Urinary bladder (tissue), 3 donors: ENCODE measurements at regions not wholly inside any gene's neighbourhood (a gene's known extent, or its start where the extent isn't known, plus 50 kb on each side); places are given as distances from the start of the nearest gene placed in this dataset.
"Not testable (repeated sequence)": the region's sequence is repeated elsewhere in the genome, so short reads cannot be mapped to it uniquely, and the experiment has no call there.

Source experiments
- DNase-seq: peaks from one replicate; pipeline ENCODE4 v3.0.0-alpha.2; 2015; ENCODE audit errors: extremely low spot score
- H3K27ac ChIP-seq: one replicate; pipeline ENCODE4 v1.5.1; 2013; ENCODE audit warnings: low read depth, mild to moderate bottlenecking, moderate library complexity
- H3K36me3 ChIP-seq: one replicate; pipeline ENCODE4 v1.6.1; 2013; ENCODE audit warnings: mild to moderate bottlenecking, moderate library complexity; ENCODE audit not compliant: insufficient read depth
- H3K4me1 ChIP-seq: one replicate; pipeline ENCODE4 v1.6.1; 2013; ENCODE audit warnings: mild to moderate bottlenecking, moderate library complexity; ENCODE audit not compliant: insufficient read depth
- H3K4me3 ChIP-seq: one replicate; pipeline ENCODE4 v1.5.1; 2013; ENCODE audit warnings: low read depth, low read length
- WGBS: extraction: QIAGEN DNeasy Blood & Tissue Kit; methylation state at CpG from one replicate; pipeline ENCODE4 v1.1.7; 2013; 5-methylcytosine and 5-hydroxymethylcytosine counted together
- donor health status: healthy with polysubstance abuse.
- donor health status: healthy.

GRCh38 chr2:124996406-124996805, 971.3 kb downstream of the CNTNAP5 start:
- no peak overlapping the region for H3K27ac ChIP-seq
- H3K4me3 ChIP-seq, result no peak overlapping the region
- DNase-seq, result no peak
- H3K36me3 ChIP-seq, result no peaks in the 10 kb centered on the region
- H3K4me1 ChIP-seq, result no peaks in the 10 kb centered on the region

DNA sequence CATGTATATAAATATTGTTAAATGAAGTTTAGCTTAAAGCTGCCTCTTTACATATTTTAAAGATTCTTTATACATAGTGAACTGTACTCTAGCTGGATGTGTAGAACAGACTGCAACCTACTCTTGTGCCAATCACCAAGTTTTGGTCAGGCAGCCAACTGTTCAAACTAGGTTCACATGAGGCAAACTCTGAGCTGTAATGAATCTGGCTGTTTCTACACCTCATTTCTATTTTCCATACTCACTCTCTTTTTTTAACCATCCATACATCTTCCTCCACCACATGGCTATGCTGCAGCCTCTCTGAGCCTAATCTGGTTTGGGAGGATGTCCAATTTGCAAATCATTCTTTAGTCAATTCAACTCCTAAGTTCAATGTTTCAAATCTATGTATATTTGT, 974.8 kb downstream of the CNTNAP5 start:
- no peaks in the 10 kb centered on the region for H3K36me3 ChIP-seq
- no peak overlapping the region for H3K27ac ChIP-seq
- DNase-seq, result no peak
- no peak overlapping the region for H3K4me3 ChIP-seq
- no peaks in the 10 kb centered on the region for H3K4me1 ChIP-seq

- H3K4me3 ChIP-seq, result no peak overlapping the region
- no peak for DNase-seq
- 88% methylated on average over 7 of the region's 7 CpGs for WGBS
These were observed 979.2 kb downstream of the CNTNAP5 start for GRCh38 chr2:125004106-125004800.

DNA sequence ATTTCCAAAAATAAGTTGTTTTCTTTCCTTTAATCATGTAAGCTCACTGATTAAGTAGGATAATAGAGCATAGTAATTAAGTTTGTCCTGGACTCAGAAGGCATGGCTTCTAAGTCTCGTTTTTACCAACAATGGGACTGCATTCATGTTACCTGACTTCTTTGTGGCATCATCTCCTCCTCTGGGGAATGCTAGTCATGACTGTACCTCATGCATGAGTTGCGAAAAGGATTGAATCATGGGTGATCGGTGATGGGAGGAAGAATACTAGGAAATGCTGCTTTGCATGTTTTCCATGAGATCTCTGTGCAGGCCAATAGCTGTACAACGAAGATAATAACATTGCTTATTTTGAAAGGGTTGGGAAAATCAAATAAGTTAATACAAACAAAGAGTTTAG, 981.6 kb downstream of the CNTNAP5 start:
- Histone ChIP-seq H3K27ac (no peak overlapping the region), H3K36me3 (no peaks in the 10 kb centered on the region), H3K4me1 (no peaks in the 10 kb centered on the region), H3K4me3 (no peak overlapping the region)
- DNase-seq, result no peak
- WGBS, result 84% methylated on average over 4 of the region's 4 CpGs

More at GRCh38 chr2:125004106-125004800, 979.2 kb downstream of the CNTNAP5 start:
- Histone ChIP-seq H3K27ac (no peak overlapping the region), H3K4me1 (no peaks in the 10 kb centered on the region), H3K36me3 (no peaks in the 10 kb centered on the region)

- whole genome bisulfite sequencing, result 80% methylated on average over 4 of the region's 4 CpGs
- H3K36me3 ChIP-seq, DNase-seq, H3K4me1 ChIP-seq, H3K27ac ChIP-seq, H3K4me3 ChIP-seq: not testable (repeated sequence)
These were observed 1003.6 kb downstream of the CNTNAP5 start for GRCh38 chr2:125028721-125029120.

DNA sequence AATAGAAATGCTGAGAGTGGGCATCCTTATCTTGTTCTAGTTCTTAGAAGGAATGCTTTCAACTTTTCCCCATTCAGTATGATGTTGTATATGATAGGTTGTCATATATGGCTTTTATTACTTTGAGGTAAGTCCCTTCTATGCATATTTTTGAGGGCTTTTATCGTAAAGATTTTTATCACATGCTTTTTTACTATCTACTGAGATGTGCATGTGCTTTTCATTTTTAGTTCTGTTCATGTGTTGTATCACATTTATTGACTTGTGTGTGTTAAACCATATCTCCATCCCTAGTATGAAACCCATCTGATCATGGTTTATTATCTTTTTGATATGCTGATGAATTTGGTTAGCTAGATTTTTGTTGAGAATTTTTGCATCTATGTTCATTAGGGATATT, 1008.8 kb downstream of the CNTNAP5 start:
- no peaks in the 10 kb centered on the region for H3K36me3 ChIP-seq
- H3K27ac ChIP-seq, result no peak overlapping the region
- no peaks in the 10 kb centered on the region for H3K4me1 ChIP-seq
- 80% methylated on average over 1 of the region's 1 CpG for WGBS
- no peak overlapping the region for H3K4me3 ChIP-seq
- DNase-seq, result no peak

GRCh38 chr2:125037135-125037653, 1012.1 kb downstream of the CNTNAP5 start:
- WGBS, result 94% methylated on average over 22 of the region's 22 CpGs

DNA sequence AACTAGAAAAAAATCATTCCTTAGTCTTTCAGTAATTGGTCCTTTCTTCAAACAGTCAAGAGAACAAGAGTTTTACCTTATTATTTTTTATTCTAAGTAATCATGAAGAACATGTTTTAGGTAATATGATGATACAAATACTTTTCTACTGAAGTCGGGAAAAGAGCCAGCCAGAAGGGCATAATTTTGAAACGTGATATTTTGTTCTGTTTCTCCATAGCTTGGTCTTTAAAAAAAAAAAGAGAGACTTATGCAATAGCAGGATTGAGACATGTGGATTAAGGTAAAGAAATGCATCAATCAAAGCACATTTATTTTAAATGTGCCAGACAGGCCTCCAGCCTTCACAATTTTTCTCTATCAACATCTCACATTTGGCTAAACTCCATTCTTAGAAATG, 1016.8 kb downstream of the CNTNAP5 start:
- H3K27ac ChIP-seq, result no peak overlapping the region
- 66% methylated on average over 2 of the region's 2 CpGs for WGBS
- no peaks in the 10 kb centered on the region for H3K36me3 ChIP-seq
- no peaks in the 10 kb centered on the region for H3K4me1 ChIP-seq
- no peak overlapping the region for H3K4me3 ChIP-seq
- DNase-seq, result no peak

More at GRCh38 chr2:125037135-125037653, 1012.1 kb downstream of the CNTNAP5 start:
- Histone ChIP-seq H3K4me1 (no peaks in the 10 kb centered on the region), H3K4me3 (no peak overlapping the region), H3K27ac (no peak overlapping the region), H3K36me3 (no peaks in the 10 kb centered on the region)
- no peak for DNase-seq

GRCh38 chr2:125042727-125043126, 1017.6 kb downstream of the CNTNAP5 start:
- no peak overlapping the region for H3K4me3 ChIP-seq
- H3K36me3 ChIP-seq, result no peaks in the 10 kb centered on the region
- no peak overlapping the region for H3K27ac ChIP-seq
- no peak for DNase-seq
- H3K4me1 ChIP-seq, result no peaks in the 10 kb centered on the region

GRCh38 chr2:125070726-125071505, 1045.8 kb downstream of the CNTNAP5 start:
- Histone ChIP-seq H3K36me3 (no peaks in the 10 kb centered on the region), H3K4me1 (no peaks in the 10 kb centered on the region), H3K27ac (no peak overlapping the region), H3K4me3 (no peak overlapping the region)
- no peak for DNase-seq
- 77% methylated on average over 4 of the region's 4 CpGs for whole genome bisulfite sequencing

- H3K36me3 ChIP-seq, result no peaks in the 10 kb centered on the region
- H3K4me1 ChIP-seq, result no peaks in the 10 kb centered on the region
- H3K27ac ChIP-seq, result no peak overlapping the region
- H3K4me3 ChIP-seq, result no peak overlapping the region
- no peak for DNase-seq
- WGBS, result 98% methylated on average over 3 of the region's 3 CpGs
These were observed 1048.4 kb downstream of the CNTNAP5 start for GRCh38 chr2:125073440-125073839.

- H3K27ac ChIP-seq, result no peak overlapping the region
- no peaks in the 10 kb centered on the region for H3K36me3 ChIP-seq
- H3K4me3 ChIP-seq, result no peak overlapping the region
- DNase-seq, result no peak
- no peaks in the 10 kb centered on the region for H3K4me1 ChIP-seq
- WGBS, result 89% methylated on average over 1 of the region's 1 CpG
These were observed 1060.8 kb downstream of the CNTNAP5 start for GRCh38 chr2:125085904-125086303.

- WGBS, result 73% methylated on average over 5 of the region's 5 CpGs
- no peaks in the 10 kb centered on the region for H3K36me3 ChIP-seq
- no peak for DNase-seq
- no peak overlapping the region for H3K27ac ChIP-seq
- no peaks in the 10 kb centered on the region for H3K4me1 ChIP-seq
- no peak overlapping the region for H3K4me3 ChIP-seq
These were observed 1061.5 kb downstream of the CNTNAP5 start for GRCh38 chr2:125086313-125087184.
